ENCODE measurements at regions not wholly inside any gene's neighbourhood (a gene's known extent, or its start where the extent isn't known, plus 50 kb on each side); places are given as distances from the start of the nearest gene placed in this dataset.

DNA sequence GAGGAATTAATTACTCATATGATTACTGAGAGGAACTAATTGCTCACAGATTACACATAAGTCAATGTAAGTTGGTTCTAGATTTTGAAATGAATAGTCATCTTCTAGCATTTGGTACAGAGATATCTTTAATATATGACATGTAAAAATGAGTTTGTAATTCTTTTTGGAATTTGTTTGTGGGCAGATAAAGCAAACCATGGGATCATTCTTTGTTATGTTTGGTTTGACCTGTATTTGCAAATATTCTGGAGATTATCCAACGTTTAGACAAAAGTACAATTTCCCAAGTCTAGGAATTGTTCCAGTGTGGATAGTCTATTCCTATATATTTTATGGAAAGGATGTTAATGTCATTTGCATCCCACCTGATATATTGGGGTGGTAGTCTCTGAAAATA, 309.6 kb upstream of the EDNRB start:
- no TSS peak for BruUV-seq (replicated peaks)
- Histone ChIP-seq H3K9me1 (replicated peaks; ENCODE audit: control insufficient read depth, extremely low read depth, insufficient read depth, low read length) (no peaks in the 10 kb centered on the region), H4K20me1 (replicated peaks; ENCODE audit: control insufficient read depth, extremely low read depth, insufficient read depth, low read length) (no peaks in the 10 kb centered on the region), H3K36me3 (ENCODE audit: control insufficient read depth in 2 of 2, extremely low read depth in 1 of 2, insufficient read depth in 2 of 2, low read length in 2 of 2) (no peaks in the 10 kb centered on the region), H3K27me3 (ENCODE audit: control insufficient read depth in 2 of 2, insufficient read depth in 2 of 2, low read length in 2 of 2) (no peaks in the 10 kb centered on the region), H3K9ac (replicated peaks; ENCODE audit: extremely low read depth, insufficient read depth, low read length) (no peak overlapping the region), H3K4me2 (ENCODE audit: insufficient read depth, low read length) (no peak overlapping the region), H3K4me1 (ENCODE audit: control insufficient read depth, extremely low read depth, insufficient read depth, low read length) (no peaks in the 10 kb centered on the region), H3K4me3 (replicated peaks in 1 of 3; ENCODE audit: insufficient read depth in 1 of 3, low read depth in 1 of 3, low read length in 3 of 3) (no peak overlapping the region), H2AFZ (ENCODE audit: low read depth, low read length) (no peak overlapping the region), H3K27ac (ENCODE audit: insufficient read depth, low read depth, low read length) (no peak overlapping the region), H3K9me3 (replicated peaks; ENCODE audit: control insufficient read depth, insufficient read depth, low read length) (no peaks in the 10 kb centered on the region), H3K79me2 (ENCODE audit: control insufficient read depth, insufficient read depth, low read length) (no peaks in the 10 kb centered on the region)
- dilution Hi-C loops (cut with MboI; ENCODE audit: extremely low pct_ligation_motif_present, low sequenced_read_pairs), result no loop called here
- FAIRE-seq (no peak), DNase-seq (ENCODE audit: low read depth, low spot score) (no peak)
- CTCF ChIA-PET, result interaction anchor here (1.3 to 4.6 kb wide), 2 partner anchors 13 to 750 kb away, joined by 3 to 27 read pairs; no protein-coding TSS in a partner anchor
- no peak for TF ChIP-seq POLR2AphosphoS5 (IDR thresholded peaks at IDR 0.05; ENCODE audit: insufficient read depth, low read depth, low read length)
- no peak for TF ChIP-seq GATA2 (IDR thresholded peaks at IDR 0.05; ENCODE audit: insufficient read depth, insufficient read length, low read depth, low read length)
- no peak for TF ChIP-seq FOS (IDR thresholded peaks at IDR 0.05; ENCODE audit: borderline replicate concordance, insufficient read depth, low read length)
- TF ChIP-seq EZH2 (IDR thresholded peaks at IDR 0.05; ENCODE audit: borderline replicate concordance, low read depth, low read length, severe bottlenecking), result no peak
- TF ChIP-seq MYC (IDR thresholded peaks at IDR 0.05; ENCODE audit: low read depth, low read length), result no peak
- TF ChIP-seq, protein P1, sequence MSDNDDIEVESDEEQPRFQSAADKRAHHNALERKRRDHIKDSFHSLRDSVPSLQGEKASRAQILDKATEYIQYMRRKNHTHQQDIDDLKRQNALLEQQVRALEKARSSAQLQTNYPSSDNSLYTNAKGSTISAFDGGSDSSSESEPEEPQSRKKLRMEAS (IDR thresholded peaks at IDR 0.05; ENCODE audit: insufficient read depth, insufficient read length), result no peak
- TF ChIP-seq POLR2A (IDR thresholded peaks at IDR 0.05; ENCODE audit: low read depth, low read length), result no peak
- TF ChIP-seq, protein P2, sequence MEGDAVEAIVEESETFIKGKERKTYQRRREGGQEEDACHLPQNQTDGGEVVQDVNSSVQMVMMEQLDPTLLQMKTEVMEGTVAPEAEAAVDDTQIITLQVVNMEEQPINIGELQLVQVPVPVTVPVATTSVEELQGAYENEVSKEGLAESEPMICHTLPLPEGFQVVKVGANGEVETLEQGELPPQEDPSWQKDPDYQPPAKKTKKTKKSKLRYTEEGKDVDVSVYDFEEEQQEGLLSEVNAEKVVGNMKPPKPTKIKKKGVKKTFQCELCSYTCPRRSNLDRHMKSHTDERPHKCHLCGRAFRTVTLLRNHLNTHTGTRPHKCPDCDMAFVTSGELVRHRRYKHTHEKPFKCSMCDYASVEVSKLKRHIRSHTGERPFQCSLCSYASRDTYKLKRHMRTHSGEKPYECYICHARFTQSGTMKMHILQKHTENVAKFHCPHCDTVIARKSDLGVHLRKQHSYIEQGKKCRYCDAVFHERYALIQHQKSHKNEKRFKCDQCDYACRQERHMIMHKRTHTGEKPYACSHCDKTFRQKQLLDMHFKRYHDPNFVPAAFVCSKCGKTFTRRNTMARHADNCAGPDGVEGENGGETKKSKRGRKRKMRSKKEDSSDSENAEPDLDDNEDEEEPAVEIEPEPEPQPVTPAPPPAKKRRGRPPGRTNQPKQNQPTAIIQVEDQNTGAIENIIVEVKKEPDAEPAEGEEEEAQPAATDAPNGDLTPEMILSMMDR (IDR thresholded peaks at IDR 0.05; ENCODE audit: extremely low read depth in 1 of 2, insufficient read depth in 1 of 2, low read depth in 1 of 2, low read length in 2 of 2), result no peak
- TF ChIP-seq JUN (IDR thresholded peaks at IDR 0.05; ENCODE audit: borderline replicate concordance, insufficient read depth, insufficient read length, low read depth), result no peak
- intact Hi-C loops (cut with micrococcal nuclease), result no loop called here
- POLR2A ChIA-PET, result no interaction called here
